ENCODE measurements at regions not wholly inside any gene's neighbourhood (a gene's known extent, or its start where the extent isn't known, plus 50 kb on each side); places are given as distances from the start of the nearest gene placed in this dataset.

- H3K27ac ChIP-seq = no peak overlapping the region
- no peaks in the 10 kb centered on the region for H3K9me3 ChIP-seq (ENCODE audit: low read depth)
- H3K36me3 ChIP-seq = no peaks in the 10 kb centered on the region
- peaks cover 11% of the 10 kb centered on the region for H3K4me1 ChIP-seq
- no peaks in the 10 kb centered on the region for H3F3A ChIP-seq (ENCODE audit: low read depth)
- no peak overlapping the region for H3K27ac Mint-ChIP-seq
- H3K4me1 Mint-ChIP-seq = no peaks in the 10 kb centered on the region
- no peaks in the 10 kb centered on the region for H3K9me3 Mint-ChIP-seq
- no peak overlapping the region for H3K4me3 Mint-ChIP-seq
- H2AFZ ChIP-seq (replicated peaks) = no peak overlapping the region
- H3K4me2 ChIP-seq = no peak overlapping the region
- H3K27me3 ChIP-seq = peaks cover 56% of the 10 kb centered on the region
- H3K36me3 Mint-ChIP-seq = no peaks in the 10 kb centered on the region
- H3K79me2 ChIP-seq (ENCODE audit: low read depth) = no peaks in the 10 kb centered on the region
- H3K4me3 ChIP-seq = no peak overlapping the region
- no peak for DNase-seq (ENCODE audit: low spot score)
- peaks cover 2% of the 10 kb centered on the region for H3K27me3 Mint-ChIP-seq (ENCODE audit: insufficient read depth, low read depth)
- peaks cover 10% of the 10 kb centered on the region for H4K20me1 ChIP-seq (ENCODE audit: low read depth)
- no peak overlapping the region for H3K9ac ChIP-seq
- TF ChIP-seq, protein P1, sequence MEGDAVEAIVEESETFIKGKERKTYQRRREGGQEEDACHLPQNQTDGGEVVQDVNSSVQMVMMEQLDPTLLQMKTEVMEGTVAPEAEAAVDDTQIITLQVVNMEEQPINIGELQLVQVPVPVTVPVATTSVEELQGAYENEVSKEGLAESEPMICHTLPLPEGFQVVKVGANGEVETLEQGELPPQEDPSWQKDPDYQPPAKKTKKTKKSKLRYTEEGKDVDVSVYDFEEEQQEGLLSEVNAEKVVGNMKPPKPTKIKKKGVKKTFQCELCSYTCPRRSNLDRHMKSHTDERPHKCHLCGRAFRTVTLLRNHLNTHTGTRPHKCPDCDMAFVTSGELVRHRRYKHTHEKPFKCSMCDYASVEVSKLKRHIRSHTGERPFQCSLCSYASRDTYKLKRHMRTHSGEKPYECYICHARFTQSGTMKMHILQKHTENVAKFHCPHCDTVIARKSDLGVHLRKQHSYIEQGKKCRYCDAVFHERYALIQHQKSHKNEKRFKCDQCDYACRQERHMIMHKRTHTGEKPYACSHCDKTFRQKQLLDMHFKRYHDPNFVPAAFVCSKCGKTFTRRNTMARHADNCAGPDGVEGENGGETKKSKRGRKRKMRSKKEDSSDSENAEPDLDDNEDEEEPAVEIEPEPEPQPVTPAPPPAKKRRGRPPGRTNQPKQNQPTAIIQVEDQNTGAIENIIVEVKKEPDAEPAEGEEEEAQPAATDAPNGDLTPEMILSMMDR (IDR thresholded peaks at IDR 0.05) = no peak
- TF ChIP-seq EZH2phosphoT487 (IDR thresholded peaks at IDR 0.05) (no peak), EZH2 (IDR thresholded peaks at IDR 0.05) (no peak)
Measured at GRCh38 chr9:20250791-20251190, 371.5 kb downstream of the MLLT3 start.

GRCh38 chr9:20244271-20244670, 378.0 kb downstream of the MLLT3 start:
- DNase-seq (ENCODE audit: low spot score) = no peak
- Histone ChIP-seq H2AFZ (replicated peaks) (peak overlapping the region; percentile 10), H3K4me1 (peaks cover 7% of the 10 kb centered on the region), H3K27ac (no peak overlapping the region), H3K79me2 (ENCODE audit: low read depth) (no peaks in the 10 kb centered on the region), H3K27me3 (no peaks in the 10 kb centered on the region), H3F3A (ENCODE audit: low read depth) (no peaks in the 10 kb centered on the region), H3K4me2 (no peak overlapping the region), H3K9ac (no peak overlapping the region), H3K36me3 (no peaks in the 10 kb centered on the region), H3K4me3 (no peak overlapping the region), H3K9me3 (ENCODE audit: low read depth) (no peaks in the 10 kb centered on the region), H4K20me1 (ENCODE audit: low read depth) (no peaks in the 10 kb centered on the region)
- H3K9me3 Mint-ChIP-seq = no peaks in the 10 kb centered on the region
- peaks cover 16% of the 10 kb centered on the region for H3K4me1 Mint-ChIP-seq
- no peak for TF ChIP-seq EZH2 (IDR thresholded peaks at IDR 0.05)
- TF ChIP-seq EZH2phosphoT487 (IDR thresholded peaks at IDR 0.05) = no peak
- TF ChIP-seq, protein P1 (IDR thresholded peaks at IDR 0.05) = no peak
- H3K27ac Mint-ChIP-seq = no peak overlapping the region
- H3K4me3 Mint-ChIP-seq = no peak overlapping the region
- no peaks in the 10 kb centered on the region for H3K36me3 Mint-ChIP-seq
- H3K27me3 Mint-ChIP-seq (ENCODE audit: insufficient read depth, low read depth) = peaks cover 6% of the 10 kb centered on the region

DNA sequence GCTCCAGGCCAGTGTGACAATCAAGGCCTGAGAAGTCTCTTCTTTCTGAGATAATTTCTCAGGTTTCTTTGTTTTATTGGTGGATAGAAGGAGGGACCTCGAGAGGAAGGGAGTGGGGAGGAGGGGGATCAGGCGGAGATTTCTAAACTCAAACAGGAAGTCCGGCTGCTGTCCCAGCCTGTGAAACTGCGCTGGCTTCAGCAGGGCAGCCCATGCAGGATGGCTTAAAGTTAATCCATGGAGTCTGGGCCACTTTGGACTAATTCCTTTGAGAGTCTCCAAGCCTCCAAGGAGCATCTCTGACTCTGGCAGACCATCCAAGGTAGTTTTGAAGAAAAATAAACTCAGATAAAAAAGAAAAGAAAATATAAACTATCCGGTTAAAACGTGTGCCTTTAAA, 378.5 kb downstream of the MLLT3 start:
- Histone ChIP-seq H2AFZ (replicated peaks) (peak overlapping the region; percentile 10), H3K36me3 (no peaks in the 10 kb centered on the region), H3K9ac (no peak overlapping the region), H4K20me1 (ENCODE audit: low read depth) (no peaks in the 10 kb centered on the region), H3K4me3 (no peak overlapping the region), H3K79me2 (ENCODE audit: low read depth) (no peaks in the 10 kb centered on the region), H3K9me3 (ENCODE audit: low read depth) (no peaks in the 10 kb centered on the region), H3F3A (ENCODE audit: low read depth) (no peaks in the 10 kb centered on the region), H3K4me1 (peaks cover 7% of the 10 kb centered on the region), H3K27me3 (no peaks in the 10 kb centered on the region), H3K4me2 (no peak overlapping the region), H3K27ac (no peak overlapping the region)
- no peak for TF ChIP-seq EZH2 (IDR thresholded peaks at IDR 0.05)
- TF ChIP-seq, protein P1 (IDR thresholded peaks at IDR 0.05) = no peak
- no peak for TF ChIP-seq EZH2phosphoT487 (IDR thresholded peaks at IDR 0.05)
- no peak overlapping the region for H3K4me3 Mint-ChIP-seq
- H3K9me3 Mint-ChIP-seq = no peaks in the 10 kb centered on the region
- H3K27me3 Mint-ChIP-seq (ENCODE audit: insufficient read depth, low read depth) = peaks cover 6% of the 10 kb centered on the region
- H3K27ac Mint-ChIP-seq = no peak overlapping the region
- H3K4me1 Mint-ChIP-seq = peaks cover 16% of the 10 kb centered on the region
- H3K36me3 Mint-ChIP-seq = no peaks in the 10 kb centered on the region
- peak; percentile 26 for DNase-seq (ENCODE audit: low spot score)

All from neural progenitor cell (in vitro differentiated cells).